Loucy (cell line): ENCODE measurements at regions not wholly inside any gene's neighbourhood (a gene's known extent, or its start where the extent isn't known, plus 50 kb on each side); places are given as distances from the start of the nearest gene placed in this dataset.

Source experiments
- EZH2phosphoT487 ChIP-seq: fragments of 200-600 bp; IDR thresholded peaks from 2 replicates; pipeline ENCODE4 v1.6.1; 2018; ENCODE audit warnings: antibody characterized with exemption, mild to moderate bottlenecking, moderate library complexity, borderline replicate concordance
- TF ChIP-seq, protein P1 (sequence below): fragments of 200-600 bp; sonication (generic); conservative IDR thresholded peaks from 2 replicates; pipeline ENCODE4 v1.5.1; 2014; ENCODE audit warnings: mild to moderate bottlenecking, antibody characterized with exemption, low read length

DNA sequence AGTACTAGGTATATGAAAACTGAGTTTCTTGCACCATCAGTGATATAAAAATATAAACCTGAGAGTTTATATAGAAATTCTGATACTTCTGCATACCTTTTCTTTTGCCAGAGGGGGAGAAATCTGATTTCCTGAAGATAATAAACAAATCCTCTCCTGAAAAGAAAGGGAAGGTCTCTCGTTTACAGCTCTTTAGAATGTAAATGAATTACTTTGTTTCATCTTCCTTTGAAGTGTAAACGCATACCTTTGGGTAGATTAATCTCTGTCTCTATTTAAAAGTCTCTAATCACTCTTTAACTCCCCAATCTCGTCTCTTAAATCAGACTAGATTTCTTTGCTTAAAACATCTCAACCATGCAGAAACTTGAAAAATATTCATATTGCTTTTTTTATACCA, 1092.9 kb downstream of the SLITRK5 start:
- TF ChIP-seq, protein P1, sequence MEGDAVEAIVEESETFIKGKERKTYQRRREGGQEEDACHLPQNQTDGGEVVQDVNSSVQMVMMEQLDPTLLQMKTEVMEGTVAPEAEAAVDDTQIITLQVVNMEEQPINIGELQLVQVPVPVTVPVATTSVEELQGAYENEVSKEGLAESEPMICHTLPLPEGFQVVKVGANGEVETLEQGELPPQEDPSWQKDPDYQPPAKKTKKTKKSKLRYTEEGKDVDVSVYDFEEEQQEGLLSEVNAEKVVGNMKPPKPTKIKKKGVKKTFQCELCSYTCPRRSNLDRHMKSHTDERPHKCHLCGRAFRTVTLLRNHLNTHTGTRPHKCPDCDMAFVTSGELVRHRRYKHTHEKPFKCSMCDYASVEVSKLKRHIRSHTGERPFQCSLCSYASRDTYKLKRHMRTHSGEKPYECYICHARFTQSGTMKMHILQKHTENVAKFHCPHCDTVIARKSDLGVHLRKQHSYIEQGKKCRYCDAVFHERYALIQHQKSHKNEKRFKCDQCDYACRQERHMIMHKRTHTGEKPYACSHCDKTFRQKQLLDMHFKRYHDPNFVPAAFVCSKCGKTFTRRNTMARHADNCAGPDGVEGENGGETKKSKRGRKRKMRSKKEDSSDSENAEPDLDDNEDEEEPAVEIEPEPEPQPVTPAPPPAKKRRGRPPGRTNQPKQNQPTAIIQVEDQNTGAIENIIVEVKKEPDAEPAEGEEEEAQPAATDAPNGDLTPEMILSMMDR, result no peak
- no peak for TF ChIP-seq EZH2phosphoT487
